GM12874 (cell line): ENCODE measurements at regions not wholly inside any gene's neighbourhood (a gene's known extent, or its start where the extent isn't known, plus 50 kb on each side); places are given as distances from the start of the nearest gene placed in this dataset.

Experiments used
- TF ChIP-seq, protein P1 (sequence below): IDR thresholded peaks from 2 replicates; pipeline ENCODE4 v1.5.1; 2011; ENCODE audit warnings: low read depth, mild to moderate bottlenecking, control low read depth, low read length, moderate library complexity; ENCODE audit not compliant: insufficient read depth

DNA sequence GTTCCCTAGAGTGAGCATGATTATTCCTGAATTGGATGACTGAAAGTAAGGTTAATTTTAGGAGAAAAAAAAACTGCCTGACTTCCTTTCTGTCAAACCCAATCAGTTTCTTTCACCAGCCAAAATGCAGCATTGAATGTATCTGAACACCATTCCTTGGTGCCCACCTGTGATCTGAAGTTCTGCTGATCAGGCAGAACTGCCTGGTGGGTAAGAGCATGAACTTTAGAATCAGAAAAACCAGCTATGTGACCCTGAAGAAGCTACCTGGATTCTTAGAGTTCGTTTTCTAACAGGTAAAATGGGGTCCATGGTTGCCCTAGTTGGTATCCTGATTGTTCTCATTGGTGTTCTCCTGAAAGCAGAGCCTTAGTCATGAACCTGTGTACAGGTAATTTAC is 506.9 kb downstream of the MED13L start:
- TF ChIP-seq, protein P1, sequence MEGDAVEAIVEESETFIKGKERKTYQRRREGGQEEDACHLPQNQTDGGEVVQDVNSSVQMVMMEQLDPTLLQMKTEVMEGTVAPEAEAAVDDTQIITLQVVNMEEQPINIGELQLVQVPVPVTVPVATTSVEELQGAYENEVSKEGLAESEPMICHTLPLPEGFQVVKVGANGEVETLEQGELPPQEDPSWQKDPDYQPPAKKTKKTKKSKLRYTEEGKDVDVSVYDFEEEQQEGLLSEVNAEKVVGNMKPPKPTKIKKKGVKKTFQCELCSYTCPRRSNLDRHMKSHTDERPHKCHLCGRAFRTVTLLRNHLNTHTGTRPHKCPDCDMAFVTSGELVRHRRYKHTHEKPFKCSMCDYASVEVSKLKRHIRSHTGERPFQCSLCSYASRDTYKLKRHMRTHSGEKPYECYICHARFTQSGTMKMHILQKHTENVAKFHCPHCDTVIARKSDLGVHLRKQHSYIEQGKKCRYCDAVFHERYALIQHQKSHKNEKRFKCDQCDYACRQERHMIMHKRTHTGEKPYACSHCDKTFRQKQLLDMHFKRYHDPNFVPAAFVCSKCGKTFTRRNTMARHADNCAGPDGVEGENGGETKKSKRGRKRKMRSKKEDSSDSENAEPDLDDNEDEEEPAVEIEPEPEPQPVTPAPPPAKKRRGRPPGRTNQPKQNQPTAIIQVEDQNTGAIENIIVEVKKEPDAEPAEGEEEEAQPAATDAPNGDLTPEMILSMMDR, result no peak

DNA sequence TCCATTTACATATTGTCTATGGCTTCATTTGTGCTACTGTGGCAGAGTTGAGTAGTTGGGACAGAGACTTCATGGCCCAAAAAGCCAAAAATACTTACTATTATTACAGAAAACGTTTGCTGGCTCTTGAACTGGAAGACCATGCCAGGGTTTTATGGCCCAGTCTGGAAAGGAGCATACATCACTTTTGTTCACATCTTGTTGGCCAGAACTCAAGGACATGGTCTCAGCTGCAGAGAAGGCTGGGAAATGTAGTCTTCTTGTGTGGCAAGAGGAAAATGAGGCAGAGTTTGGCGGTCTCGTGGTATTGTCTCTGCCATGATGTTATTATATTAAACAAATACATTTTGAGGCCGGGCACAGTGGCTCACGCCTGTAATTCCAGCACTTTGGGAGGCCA is 509.6 kb downstream of the MED13L start:
- TF ChIP-seq, protein P1, result no peak

DNA sequence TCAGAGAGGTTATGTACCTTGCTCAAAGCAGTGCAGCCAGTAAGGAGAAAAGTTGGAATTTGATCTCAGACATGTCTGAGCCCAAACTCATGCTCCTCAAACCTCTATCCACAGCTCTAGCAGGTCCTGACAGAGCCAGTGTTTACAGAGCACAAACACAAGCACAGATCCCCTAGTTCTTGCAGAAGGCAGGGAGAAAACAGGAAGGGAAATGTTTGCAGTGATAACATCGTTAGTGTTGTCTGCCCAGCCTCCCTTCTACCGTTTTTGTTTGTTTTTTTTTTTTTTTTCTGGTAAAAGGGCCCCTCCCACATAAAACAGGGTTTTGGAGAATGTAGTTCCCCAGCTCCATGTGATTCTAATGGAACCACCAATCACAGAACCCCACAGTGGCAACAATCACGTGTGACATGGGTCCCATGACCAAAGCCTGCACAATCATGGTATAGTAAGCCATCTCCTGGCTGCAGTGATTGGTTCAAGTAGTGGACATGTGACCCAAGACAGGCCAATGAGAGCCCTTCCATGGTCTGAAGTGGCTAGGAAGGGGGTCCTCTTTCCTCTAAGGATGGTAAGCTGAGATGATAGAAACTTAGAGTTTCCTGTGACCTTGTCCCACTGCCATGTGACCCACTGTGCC is 513.4 kb downstream of the MED13L start:
- TF ChIP-seq, protein P1, result no peak

DNA sequence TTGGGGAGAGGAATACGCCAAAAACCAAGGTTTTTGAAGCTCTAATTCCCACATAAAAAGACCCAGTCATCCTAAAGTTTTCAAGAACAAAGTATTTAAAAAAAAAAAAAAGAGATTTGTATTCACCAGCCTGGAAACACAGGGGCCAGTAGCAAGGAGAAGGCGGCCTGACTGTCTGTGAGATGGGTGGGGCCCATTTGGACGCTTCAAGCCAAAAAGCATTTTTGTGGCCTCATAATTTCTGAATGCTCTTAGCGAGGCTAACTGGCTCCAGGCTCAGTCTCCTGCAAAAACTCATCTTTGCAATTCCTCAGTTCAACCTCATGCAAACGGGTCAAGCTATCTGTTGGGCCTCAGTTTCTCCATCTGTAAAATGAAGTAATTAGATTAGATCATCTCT is 514.1 kb downstream of the MED13L start:
- TF ChIP-seq, protein P1, result no peak

DNA sequence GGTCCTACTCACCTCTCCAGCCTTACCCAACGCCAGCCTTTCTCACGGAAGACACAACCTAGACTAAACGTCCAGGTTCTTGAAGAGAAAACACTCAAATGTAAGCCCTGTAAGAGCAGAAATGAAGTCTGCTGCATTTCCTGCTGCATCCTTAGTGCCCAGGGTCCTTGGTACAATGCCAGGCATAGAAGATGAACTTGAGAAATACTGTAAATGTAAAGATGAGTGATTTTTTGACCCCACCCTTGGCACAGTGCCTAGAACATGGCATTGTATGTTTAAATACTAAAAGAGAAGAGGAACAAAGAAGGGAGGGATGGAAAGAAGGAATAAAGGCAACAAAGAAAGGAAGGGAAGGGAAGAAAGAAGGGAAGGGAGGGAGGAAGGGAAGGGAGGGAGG is 514.6 kb downstream of the MED13L start:
- TF ChIP-seq, protein P1, result no peak

DNA sequence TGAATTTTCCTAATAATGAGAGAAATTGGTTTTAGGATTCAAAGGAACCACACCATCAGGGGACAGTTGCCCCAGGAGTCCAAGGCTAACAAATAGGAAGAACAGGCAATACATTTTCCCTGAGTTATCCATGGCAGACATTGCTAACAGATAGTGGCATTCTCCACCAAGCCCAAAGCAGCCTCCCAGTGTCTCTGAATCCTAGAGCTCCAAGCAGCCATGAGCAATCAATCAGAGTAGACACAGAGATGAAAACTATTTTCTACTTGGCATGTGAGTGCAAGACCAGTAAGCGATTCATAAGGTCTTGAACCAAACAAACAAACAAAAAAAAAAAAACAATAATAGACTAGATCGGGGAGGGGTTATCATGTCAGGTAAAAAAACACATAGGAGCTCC is 515.7 kb downstream of the MED13L start:
- TF ChIP-seq, protein P1, result no peak

DNA sequence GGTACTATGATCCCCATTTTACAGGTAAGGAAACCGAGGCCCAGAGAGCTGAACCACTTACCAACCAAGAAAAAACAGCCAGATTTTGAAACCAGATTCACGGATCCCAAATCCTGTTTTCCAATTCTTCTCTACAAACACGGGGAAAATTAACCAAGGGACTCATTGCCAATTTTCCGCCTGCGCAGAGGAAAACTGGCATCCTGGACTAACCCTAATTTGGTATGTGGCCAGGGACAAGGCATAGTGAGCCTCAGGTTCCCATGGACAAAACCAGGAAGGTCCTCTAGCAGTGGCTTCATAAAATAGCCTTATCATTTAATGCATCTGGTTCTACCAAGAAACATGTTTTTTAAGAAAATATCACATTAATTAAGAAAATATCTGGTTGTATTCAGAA is 517.3 kb downstream of the MED13L start:
- TF ChIP-seq, protein P1, result no peak
